GM21619 (cell line): ENCODE measurements at regions not wholly inside any gene's neighbourhood (a gene's known extent, or its start where the extent isn't known, plus 50 kb on each side); places are given as distances from the start of the nearest gene placed in this dataset.
"Not testable (repeated sequence)": the region's sequence is repeated elsewhere in the genome, so short reads cannot be mapped to it uniquely, and the experiment has no call there.

Experiments
- ATAC-seq: cut with Tn5 transposase; IDR thresholded peaks from one replicate; pipeline ENCODE4 v1.9.1; 2021; ENCODE audit not compliant: unreplicated experiment

DNA sequence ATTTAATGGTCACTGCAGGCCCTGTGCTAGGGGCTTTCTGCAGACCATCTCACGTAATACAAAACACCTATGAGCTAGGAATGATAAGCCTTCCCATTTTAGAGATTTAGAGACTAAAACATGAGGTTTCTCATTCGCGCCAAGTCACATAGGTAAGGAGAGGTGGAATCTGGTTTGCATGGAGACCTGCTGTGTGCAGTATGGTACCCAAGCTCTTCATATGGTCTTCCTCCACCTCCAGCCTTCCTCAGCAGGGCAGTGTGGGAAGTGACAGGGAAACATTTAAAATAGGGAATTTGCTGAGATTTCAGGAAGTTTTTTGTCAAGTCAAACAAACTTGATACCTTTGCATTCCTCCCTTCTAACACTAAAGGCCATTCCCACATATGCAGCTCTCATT is 337.6 kb downstream of the IL20RB start:
- ATAC-seq: no peak

DNA sequence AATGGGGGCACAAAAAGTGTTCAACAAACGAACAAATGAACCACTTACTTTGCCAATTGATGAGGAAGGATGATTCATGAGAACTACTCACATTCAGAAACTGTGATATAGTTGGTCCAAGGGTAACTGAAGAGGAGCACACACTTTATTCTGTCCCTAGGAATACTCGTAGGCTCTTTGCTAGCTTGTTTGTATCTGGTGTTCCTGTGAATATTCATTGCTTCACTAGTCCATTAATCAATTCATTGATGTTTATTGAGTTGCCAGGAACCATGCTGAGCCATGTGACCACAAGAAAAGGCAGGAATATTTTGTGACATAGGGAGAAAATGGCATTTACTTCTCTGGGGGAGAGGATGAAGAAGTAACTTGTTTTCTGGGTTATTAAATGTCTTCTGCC is 338.3 kb downstream of the IL20RB start:
- ATAC-seq: no peak

DNA sequence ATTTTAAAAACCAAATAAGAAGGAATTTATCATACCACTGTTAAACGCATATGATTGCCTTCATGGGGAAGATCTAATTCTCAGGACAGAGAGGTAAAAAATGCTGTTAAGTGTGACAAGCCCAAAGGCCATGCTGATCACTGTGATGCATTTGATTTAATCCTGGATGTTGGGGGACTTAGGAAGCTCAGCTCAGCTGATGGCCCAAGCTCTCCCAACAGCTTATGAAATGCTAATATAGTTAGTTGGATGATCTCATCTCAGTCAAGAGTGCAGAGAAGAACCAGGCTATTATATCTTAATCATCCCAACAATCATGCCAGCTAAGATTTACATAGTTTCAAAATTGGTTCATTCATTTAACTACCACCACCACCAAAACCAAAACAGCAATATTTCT is 340.0 kb downstream of the IL20RB start:
- ATAC-seq: no peak

DNA sequence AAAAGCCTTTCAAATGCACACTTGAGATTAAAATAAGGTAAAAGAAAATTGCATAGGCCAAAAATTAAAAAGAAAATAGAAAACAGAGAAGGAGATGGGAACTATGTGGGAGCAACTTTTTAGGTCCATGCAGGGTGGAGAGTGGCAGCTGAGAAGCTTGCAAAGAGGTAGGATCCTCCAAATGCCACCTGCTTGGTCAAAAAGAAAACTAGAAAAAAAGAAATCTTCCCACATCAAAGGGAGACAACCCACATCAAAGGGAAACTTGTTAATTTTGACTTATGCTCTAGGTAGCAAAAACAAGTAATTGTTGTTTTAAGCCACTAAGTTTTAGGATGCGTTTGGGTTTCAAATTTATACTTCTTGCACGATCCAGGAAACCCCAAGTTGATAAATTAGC is 342.9 kb downstream of the IL20RB start:
- ATAC-seq: no peak

DNA sequence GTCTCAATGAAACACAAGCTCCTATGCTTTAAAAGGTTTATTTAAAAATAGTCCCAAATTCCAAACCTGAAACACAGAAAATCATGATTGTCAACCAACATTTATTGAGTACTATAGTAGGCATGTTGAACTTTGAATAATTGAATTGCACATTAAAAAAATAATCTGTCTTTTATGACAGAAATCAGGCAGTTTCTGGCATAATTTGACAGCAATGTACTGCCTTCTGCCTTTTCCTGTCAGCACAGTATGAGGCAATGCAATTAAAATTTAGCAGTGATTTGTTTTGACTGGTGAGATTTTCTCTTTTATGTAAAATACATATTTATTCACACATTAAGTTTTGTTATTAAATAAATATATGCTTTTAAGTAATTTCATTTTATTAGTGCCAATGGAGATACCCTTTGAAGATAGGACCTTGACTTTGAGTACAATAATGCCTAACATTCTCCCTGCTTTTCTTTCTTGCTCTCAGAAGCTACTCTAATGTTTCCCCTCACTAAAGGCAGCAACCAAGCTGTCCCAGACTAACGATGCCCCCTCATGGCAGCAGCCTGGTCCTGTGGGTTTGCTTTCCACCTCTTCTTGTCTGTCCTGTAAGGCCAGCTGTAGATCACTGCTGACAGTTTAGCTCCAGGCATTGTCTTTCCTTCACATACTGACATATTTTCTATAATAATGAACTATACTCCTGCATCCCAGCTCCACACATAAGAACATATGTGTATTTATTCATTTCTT is 346.7 kb downstream of the IL20RB start:
- no peak for ATAC-seq

DNA sequence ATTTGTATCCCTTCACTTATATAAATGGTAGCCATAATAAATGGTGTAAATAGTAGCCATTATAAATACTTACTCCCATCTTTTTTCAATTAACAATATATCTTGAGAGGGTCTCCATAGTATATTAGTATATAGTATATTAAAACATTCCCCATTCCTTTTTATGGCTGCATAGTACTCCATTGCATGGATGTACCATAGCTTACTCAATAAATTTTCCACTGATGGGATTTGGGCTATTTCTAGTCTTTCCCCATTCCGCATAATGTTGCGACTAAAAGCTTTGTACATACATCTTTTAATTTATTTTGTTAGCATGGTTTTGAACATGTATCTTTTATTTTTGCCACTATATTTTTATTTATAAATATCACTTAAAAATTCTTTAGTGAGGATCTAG is 366.3 kb downstream of the IL20RB start:
- ATAC-seq: no peak

DNA sequence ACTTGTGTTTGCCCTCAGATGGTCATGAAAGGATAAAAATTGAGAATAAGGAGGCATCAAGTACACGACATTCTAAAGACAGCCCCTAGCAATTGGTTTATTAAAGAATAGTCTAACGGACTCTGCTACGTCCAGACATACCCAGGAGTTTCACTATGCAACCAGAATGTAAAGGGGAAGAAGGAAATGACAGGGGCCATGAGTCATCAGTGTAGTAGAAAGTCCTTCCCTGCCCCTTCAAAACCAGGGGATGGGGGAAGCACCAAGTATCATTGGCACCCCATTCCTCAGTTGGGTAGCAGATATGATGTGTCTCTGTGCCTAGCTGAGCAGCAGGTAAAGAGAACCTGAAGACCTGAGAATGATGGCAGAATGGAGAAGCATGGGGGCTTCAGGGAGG is 367.4 kb downstream of the IL20RB start:
- no peak for ATAC-seq

DNA sequence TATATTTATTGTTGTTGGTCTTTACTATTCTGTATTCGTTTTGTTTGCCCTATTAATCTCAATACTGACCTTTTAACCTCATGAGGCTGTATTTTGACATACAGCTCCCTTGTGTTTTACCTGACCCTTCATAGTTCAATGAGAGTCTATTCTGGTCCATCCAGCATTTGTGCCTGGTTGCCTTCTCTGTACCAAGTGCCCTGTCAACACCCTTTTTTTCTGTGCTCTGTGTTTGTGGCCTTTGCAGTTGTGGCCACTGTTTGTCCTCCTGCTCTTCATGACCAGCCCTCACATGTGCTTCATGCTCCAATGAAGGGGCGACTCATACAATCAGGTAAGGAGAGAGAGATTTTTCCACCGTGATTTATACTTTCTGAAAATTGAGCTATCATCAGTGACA is 368.2 kb downstream of the IL20RB start:
- no peak for ATAC-seq

DNA sequence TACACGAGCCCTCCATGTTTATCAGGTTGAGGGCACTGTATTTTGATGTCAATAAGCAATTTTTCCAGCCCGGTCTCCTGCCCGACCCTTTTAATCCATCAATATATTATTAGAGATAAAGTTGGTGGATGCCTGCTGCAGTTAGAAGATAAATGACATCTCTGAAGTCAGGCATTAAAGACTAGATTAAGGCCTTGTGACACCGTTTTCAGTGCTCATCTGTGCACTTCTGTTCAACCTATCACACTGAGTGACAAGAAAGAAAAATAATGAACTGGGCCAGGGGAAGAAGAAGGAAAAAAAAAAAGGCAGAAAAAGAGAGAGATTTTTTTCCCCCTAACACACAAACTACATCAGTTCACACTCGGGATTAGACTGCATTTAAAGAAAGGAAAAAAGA is 371.8 kb downstream of the IL20RB start:
- no peak for ATAC-seq

DNA sequence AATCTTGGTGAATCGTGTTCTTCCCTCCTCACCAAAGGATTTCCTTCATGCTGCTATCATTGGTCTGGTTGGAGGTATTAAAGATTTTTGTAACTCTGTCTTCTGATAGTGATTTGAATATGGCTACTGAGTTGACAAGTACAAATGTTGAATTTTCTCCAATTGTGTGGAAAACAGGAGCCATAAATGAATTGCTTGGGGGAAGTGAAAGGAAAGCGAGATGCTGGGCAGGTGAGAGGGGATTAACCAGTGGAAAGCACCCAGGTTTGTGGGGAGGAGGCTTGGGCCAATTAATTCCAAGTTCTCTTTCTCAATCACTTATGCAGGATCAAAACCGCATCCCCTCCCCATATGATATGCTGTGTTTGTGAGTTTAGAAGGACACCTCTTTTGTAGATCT is 372.5 kb downstream of the IL20RB start:
- ATAC-seq: no peak

DNA sequence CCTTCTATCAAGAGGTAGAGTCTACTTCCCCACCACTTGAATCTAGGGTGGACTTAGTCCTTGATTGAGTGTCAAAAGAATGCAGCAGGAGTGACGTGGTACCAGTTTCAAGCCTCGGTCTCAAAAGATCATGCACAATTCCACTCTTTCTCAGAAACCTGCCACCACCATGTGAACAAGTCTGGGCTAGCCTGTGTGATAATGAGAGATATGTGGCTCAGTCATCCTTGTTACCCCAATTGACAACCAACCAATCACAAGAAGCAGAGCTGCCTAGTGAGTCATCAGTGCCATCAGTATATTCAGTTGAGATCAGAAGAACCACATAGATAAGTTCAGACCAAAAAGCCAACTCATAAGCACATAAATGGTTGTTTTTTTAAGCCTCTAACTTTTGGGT is 374.5 kb downstream of the IL20RB start:
- ATAC-seq: no peak

DNA sequence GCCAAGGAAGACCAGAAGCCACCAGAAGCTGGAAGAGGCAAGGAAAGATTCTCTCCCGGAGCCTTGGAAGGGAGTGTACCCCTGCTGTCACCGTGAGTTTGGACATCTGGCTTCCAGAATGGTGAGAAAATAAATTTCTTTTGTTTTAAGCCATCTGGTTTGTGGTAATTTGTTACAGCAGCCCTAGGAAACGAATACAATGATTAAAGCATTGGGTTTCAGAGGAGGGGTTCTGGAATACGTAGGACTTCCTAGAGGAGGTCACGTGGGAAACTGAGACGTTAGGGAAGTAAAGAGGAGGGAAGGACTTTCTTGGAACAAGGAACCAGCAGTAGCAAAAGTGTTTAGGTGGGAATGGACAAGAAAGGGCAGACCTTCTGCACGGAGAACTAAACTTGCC is 377.7 kb downstream of the IL20RB start:
- ATAC-seq: no peak

DNA sequence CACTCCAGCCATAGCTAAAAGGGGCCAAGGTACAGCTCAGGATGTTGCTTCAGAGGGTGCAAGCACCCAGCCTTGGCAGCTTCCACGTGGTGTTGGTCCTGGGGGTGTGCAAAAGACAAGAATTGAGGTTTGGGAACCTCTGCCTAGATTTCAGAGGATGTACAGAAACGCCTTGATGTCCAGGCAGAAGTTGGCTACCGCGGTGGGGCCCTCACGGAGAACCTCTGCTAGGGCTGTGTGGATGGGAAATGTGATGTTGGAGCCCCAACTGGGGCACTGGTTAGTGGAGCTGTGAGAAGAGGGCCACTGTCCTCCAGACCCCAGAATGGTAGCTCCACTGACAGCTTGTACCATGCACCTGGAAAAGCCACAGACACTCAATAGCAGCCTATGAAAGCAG is 380.6 kb downstream of the IL20RB start:
- not testable (repeated sequence) for ATAC-seq

DNA sequence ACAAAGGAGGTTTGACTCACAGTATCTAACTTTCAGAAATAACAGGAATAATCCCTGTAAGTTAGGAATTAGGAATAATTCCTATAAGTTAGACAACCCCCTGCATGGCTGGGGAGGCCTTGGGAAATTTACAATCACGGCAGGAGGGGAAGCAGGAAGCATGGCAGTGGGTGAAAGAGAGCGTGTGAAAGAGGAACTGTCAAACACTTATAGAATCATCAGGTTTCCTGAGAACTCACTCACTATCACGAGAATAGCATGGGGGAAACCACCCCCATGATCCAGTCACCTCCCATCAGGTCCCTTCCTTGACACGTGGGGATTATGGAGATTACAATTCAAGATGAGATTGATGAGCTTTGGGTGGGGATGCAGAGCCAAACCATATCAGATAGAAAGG is 385.5 kb downstream of the IL20RB start:
- no peak for ATAC-seq

DNA sequence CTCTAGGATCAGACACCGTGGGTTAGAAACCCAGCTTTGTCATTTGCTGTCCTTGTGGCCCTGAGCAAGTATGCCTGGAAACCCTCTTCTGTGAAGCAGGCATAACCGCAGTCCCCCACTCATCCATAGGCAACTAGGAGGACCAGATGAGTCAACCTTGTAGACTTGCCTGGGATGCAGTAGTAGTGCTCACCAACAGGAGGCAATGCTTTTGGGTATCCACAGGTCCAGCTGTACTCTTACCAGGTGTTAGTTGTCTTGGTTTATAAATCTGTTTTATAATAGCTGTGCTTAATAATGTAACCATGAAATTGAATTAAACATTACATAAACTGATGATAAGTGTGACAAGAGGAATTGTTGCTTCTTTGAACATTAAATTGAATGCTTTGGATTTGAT is 389.3 kb downstream of the IL20RB start:
- ATAC-seq: no peak

DNA sequence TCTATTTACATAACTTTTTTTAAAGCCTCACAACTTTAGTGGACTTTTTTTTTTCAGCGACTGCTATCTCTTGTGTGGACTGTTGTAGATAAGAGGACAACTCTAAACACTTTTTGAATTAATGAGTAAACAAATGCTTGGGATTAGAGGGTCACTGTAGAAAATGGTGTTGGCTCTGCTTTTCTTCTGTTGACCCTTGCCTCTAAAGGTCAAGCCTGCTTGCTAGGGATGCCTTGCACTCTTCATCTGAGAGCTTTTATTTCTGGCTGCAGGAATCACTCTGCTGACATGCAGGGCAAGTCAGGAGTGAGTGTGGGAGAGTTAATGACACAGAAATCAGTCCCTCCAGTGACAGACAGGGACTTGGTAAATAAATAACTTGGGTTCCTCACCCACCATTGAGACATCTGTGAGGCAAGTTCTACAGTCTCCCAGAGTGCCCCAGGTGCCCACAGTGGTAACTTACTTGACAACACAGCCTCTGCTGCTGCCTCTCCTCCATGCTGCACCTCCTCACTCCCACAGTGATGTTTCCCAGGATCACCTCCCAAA is 390.1 kb downstream of the IL20RB start:
- ATAC-seq: no peak

DNA sequence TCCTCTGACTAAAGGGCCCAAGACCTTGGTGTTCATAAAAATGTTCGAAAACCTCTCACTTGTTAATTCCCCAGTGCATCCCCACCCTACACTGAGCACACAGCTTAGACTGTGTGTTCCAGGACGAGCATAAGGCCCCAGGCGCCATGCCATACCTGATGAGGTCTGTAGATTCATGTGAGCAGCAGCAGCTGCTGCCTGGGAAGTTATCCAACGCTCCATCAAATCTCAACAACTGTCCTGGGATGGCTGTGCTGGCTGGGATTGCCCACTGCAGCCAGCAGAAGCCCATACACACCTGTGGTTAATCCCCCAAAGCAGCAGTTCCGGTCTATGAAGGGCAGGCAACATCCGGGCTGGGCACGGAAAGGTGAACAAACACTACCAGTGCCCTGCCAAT is 391.2 kb downstream of the IL20RB start:
- no peak for ATAC-seq

DNA sequence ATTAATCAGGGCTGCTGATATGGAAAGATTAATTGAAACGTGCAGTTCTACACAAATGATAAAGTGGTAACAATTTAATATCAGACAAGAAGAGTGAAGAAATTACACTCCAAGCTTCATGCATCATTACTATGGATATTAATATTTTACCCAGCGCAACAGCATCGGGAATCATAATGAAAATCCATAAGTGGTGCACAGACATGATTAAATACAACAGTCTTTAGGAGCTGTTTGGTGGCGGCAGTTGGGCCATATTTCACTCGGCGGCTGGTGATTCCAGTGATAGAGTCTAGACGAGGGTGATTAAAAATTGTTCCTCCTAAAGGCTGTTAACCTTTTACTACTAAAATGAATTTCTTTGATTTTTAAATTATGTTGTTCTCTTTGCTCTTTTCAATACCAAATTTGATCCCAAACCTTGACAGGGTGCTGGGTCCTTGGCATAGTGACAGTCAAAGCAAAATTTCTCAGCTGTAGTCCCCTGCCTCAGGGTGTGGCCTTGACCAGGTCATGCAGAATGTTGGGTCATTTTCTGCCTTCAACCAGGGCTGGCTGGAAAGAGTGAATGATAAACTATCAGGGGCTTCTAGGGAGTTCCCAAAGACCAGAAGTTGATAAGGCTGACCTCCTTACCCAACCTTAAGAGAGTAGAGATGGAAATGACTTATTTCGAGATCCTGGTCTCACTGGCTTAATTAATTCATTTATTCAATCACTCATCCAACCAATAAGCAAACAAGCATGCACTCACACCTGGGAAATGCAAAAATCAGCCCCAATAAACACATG is 392.0 kb downstream of the IL20RB start:
- peak; percentile 43 for ATAC-seq

DNA sequence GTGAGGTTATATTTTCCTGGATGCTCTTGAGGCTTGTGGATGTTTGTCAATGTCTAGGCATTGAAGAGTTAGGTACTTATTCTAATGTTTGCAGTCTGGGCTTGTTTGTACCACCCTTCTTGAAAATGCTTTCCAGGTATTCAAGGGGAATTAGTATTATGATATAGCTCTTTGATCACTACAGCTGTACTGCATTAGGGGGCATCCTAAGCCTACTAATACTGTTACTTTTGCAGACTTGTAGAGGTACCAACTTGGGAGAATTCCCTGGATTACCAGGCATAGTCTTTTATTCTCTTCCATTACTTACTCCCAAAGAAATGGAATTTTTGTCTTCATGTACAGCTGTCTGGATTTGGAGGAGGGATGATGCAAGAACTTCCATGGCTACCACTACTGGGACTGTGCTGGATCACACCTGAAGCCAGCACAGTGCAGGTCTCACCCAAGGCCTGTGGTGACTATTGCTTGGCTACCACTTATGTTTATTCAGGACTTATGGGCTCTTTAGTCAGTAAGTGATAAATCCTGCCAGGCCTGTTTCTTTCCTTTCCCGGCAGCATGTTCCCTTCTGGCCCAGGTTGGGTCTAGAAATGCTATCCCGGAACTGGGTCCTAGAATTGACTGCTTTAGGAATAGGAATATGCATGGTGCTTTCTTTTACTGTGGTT is 402.9 kb downstream of the IL20RB start:
- ATAC-seq: no peak

DNA sequence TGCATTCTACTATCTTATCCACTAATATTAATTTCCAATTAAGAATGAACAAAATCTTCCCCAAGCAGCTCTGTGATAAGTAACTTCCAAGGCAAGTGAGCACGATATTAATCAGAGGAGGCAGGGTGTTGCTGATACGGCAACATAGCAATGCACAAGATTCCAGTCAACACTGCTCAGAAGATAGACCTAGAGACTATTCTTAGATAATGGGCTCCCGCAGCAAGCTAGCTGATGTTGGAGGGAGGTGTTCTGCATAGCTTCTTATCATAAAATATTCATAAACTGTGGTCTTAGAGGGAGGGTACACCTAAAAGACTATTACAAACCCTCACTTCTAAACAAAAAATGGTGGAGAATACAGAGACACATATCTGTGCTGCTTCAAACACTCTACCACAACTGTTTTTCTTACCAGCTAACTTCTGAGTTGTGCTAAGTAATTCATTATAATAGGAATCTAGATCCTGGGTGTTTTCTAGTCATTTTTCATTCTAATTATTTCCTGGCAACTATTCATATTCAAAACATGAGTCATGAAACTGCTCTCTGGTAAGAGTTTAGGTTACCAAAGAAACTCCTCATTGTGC is 382.0 kb upstream of the SOX14 start:
- ATAC-seq: no peak

DNA sequence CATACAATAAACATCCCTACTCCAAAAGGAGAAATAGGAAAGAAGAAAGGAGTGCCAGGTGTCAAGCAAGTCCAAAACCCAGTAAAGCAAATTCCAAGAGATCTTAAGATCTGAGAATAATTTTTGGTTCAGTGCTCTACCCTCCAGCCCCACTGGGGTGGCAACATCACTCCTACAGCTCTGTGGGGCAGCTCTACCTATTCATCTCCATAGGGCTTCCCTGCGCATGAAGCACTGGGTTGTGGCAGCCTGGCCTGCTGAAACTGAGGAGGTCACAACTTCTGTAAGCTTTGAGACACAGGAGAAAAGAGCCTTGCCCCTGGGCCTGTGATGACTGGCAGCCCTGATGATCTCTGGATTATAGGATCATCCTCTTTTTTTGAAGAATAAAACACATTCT is 378.2 kb upstream of the SOX14 start:
- ATAC-seq: no peak
